Activated B cell treated with CpG ODN at 0.5 μM for 24 hours (primary cell): ENCODE measurements at regions not wholly inside any gene's neighbourhood (a gene's known extent, or its start where the extent isn't known, plus 50 kb on each side); places are given as distances from the start of the nearest gene placed in this dataset.
"Not testable (repeated sequence)": the region's sequence is repeated elsewhere in the genome, so short reads cannot be mapped to it uniquely, and the experiment has no call there.

ENCODE experiments used
- ATAC-seq: fragments of 200-7000 bp; cut with Tn5 transposase; one replicate; pipeline ENCODE4 v1.10.0; 2021; ENCODE audit warnings: low read depth, mild to moderate bottlenecking, moderate library complexity
- CTCF ChIA-PET: fragments of 350-600 bp; sonication (Branson Sonifier 250); formaldehyde crosslinking; loops from one replicate; lab custom pipeline; 2021; ENCODE audit warnings: antibody characterized with exemption; lab: Charles Lee
- POLR2A ChIA-PET: fragments of 350-600 bp; sonication (Branson Sonifier 250); formaldehyde crosslinking; loops from one replicate; lab custom pipeline; 2021; ENCODE audit warnings: antibody characterized with exemption; lab: Charles Lee
- DNase-seq: peaks from one replicate; pipeline ENCODE4 v3.0.0; 2022
- H3K27ac Mint-ChIP-seq: one replicate; pipeline ENCODE4 v1.8.0; 2020; ENCODE audit warnings: mixed read lengths
- H3K27me3 Mint-ChIP-seq: one replicate; pipeline ENCODE4 v1.8.0; 2021; ENCODE audit warnings: mixed read lengths
- H3K36me3 Mint-ChIP-seq: one replicate; pipeline ENCODE4 v1.8.0; 2021; ENCODE audit warnings: low read depth, mixed read lengths
- H3K4me1 Mint-ChIP-seq: one replicate; pipeline ENCODE4 v1.8.0; 2021; ENCODE audit warnings: mixed read lengths
- H3K4me3 Mint-ChIP-seq: one replicate; pipeline ENCODE4 v1.8.0; 2020; ENCODE audit warnings: mild to moderate bottlenecking, mixed read lengths
- H3K9me3 Mint-ChIP-seq: one replicate; pipeline ENCODE4 v1.8.0; 2020; ENCODE audit warnings: mixed read lengths
- intact Hi-C: fragments of 100-400 bp; cut with micrococcal nuclease; formaldehyde crosslinking; loops from one replicate; pipeline ENCODE4 v1.15.1; 2024
- TF ChIP-seq, protein P1 (sequence below): fragments of 200-600 bp; IDR thresholded peaks from one replicate; pipeline ENCODE4 v1.8.0; 2022; ENCODE audit warnings: antibody characterized with exemption, mild to moderate bottlenecking

DNA sequence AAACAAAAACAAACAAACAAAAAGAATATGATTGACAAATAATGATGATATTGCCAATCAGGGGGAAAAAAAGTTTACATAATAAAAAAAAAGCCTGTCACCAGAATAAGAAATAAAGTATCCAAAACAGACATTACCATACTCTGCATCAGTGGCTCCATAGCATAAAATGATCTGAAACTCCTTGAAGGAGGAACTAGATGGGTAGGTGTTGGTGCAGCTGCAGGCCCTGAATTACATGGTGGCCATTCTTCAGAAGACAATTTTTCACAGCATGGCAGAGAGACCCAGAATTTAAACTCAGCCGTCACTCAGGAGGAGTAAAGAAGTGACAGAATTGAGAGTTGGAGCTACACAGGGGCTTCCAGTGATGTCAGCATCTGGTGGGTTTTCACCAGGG, 60.2 kb downstream of the GLUL start:
- Mint-ChIP-seq H3K9me3 (no peaks in the 10 kb centered on the region), H3K27ac (peak overlapping the region; percentile 51), H3K27me3 (no peaks in the 10 kb centered on the region), H3K4me3 (peak overlapping the region; percentile 57), H3K4me1 (peaks cover 17% of the 10 kb centered on the region), H3K36me3 (no peaks in the 10 kb centered on the region)
- TF ChIP-seq, protein P1, sequence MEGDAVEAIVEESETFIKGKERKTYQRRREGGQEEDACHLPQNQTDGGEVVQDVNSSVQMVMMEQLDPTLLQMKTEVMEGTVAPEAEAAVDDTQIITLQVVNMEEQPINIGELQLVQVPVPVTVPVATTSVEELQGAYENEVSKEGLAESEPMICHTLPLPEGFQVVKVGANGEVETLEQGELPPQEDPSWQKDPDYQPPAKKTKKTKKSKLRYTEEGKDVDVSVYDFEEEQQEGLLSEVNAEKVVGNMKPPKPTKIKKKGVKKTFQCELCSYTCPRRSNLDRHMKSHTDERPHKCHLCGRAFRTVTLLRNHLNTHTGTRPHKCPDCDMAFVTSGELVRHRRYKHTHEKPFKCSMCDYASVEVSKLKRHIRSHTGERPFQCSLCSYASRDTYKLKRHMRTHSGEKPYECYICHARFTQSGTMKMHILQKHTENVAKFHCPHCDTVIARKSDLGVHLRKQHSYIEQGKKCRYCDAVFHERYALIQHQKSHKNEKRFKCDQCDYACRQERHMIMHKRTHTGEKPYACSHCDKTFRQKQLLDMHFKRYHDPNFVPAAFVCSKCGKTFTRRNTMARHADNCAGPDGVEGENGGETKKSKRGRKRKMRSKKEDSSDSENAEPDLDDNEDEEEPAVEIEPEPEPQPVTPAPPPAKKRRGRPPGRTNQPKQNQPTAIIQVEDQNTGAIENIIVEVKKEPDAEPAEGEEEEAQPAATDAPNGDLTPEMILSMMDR = no peak
- intact Hi-C loops = loop anchor here (2.0 kb wide), 1 partner anchor 59 kb away; the partner anchor contains the start of gene GLUL
- CTCF ChIA-PET = no interaction called here
- DNase-seq (no peak), ATAC-seq (peak; percentile 78)
- POLR2A ChIA-PET = no interaction called here

DNA sequence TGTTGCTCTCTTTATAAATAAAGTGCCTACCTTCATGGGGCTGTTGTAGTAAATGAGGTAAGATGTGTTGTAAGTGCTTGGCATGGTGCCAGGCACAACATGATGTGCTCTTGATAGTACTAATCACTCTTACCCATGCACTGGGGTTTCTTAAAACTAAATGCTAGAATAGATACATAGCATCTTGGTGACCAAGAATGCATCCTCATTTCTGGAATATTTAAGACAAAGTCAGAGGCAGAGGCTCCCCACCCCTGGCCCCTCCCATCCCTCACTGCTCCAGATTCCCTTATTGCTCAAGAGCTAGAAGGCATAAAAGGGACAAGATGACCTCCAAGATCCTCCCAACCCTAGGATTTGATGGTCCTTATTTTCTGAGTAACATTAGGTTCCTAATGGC, 61.3 kb downstream of the GLUL start:
- no peaks in the 10 kb centered on the region for H3K9me3 Mint-ChIP-seq
- CTCF ChIA-PET = no interaction called here
- DNase-seq = no peak
- TF ChIP-seq, protein P1 = no peak
- H3K4me3 Mint-ChIP-seq = no peak overlapping the region
- no peak overlapping the region for H3K27ac Mint-ChIP-seq
- no peaks in the 10 kb centered on the region for H3K36me3 Mint-ChIP-seq
- POLR2A ChIA-PET = interaction anchor here (0.5 kb wide), 1 partner anchor 37 kb away, joined by 3 read pairs; no protein-coding TSS in a partner anchor
- ATAC-seq = no peak
- H3K4me1 Mint-ChIP-seq = peaks cover 17% of the 10 kb centered on the region
- no peaks in the 10 kb centered on the region for H3K27me3 Mint-ChIP-seq
- intact Hi-C loops = loop anchor here (2.0 kb wide), 1 partner anchor 60 kb away; the partner anchor contains the start of gene GLUL

DNA sequence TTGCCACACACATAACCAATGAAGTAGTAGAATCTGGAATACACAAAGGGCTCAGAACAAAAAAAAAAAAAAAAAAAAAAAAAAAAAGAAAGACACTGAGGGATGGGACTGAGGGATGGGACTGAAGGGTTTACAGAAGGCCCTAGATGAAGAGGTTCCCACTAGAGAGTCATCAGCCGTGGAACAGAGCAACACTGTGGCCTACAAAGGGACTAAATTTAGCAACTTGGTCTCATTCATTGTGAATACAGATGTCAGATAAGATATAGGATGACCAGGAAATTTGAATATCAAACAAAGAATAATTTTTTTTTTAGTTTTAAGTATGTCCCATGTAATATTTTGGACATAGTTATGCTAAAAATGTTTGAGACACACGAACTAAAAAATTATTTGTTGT, 62.1 kb downstream of the GLUL start:
- intact Hi-C loops = no loop called here
- H3K36me3 Mint-ChIP-seq = no peaks in the 10 kb centered on the region
- ATAC-seq (no peak), DNase-seq (no peak)
- CTCF ChIA-PET = no interaction called here
- peaks cover 17% of the 10 kb centered on the region for H3K4me1 Mint-ChIP-seq
- POLR2A ChIA-PET = no interaction called here
- H3K9me3 Mint-ChIP-seq = no peaks in the 10 kb centered on the region
- no peak overlapping the region for H3K27ac Mint-ChIP-seq
- TF ChIP-seq, protein P1 = no peak
- no peaks in the 10 kb centered on the region for H3K27me3 Mint-ChIP-seq
- H3K4me3 Mint-ChIP-seq = no peak overlapping the region

DNA sequence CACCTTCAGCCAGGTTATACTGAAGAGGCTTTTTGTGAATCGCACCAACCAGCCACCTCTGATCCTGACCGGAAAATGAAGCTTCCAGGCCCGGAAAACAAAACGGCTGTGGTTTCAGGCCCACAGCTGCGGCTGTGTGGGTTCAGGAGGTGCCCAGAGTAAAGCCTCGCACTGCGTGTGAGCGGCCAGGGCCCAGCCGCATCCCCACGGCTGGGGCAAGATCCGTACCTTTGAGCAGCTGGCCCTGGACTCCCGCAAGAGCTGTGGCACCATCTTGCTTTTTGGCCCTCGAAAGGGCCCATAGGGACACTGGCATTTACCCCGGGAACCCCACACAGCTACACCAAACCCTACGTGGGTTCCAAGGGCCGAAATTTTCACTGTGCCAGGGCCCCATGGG, 63.0 kb downstream of the GLUL start:
- peaks cover 17% of the 10 kb centered on the region for H3K4me1 Mint-ChIP-seq
- H3K27me3 Mint-ChIP-seq = no peaks in the 10 kb centered on the region
- no peak for ATAC-seq
- H3K27ac Mint-ChIP-seq = no peak overlapping the region
- ChIA-PET POLR2A (no interaction called here), CTCF (interaction anchor here (0.6 kb wide), 1 partner anchor 1068 kb away, joined by 4 read pairs; no protein-coding TSS in a partner anchor)
- no peak overlapping the region for H3K4me3 Mint-ChIP-seq
- no peaks in the 10 kb centered on the region for H3K9me3 Mint-ChIP-seq
- TF ChIP-seq, protein P1 = no peak
- intact Hi-C loops = no loop called here
- no peaks in the 10 kb centered on the region for H3K36me3 Mint-ChIP-seq
- no peak for DNase-seq

DNA sequence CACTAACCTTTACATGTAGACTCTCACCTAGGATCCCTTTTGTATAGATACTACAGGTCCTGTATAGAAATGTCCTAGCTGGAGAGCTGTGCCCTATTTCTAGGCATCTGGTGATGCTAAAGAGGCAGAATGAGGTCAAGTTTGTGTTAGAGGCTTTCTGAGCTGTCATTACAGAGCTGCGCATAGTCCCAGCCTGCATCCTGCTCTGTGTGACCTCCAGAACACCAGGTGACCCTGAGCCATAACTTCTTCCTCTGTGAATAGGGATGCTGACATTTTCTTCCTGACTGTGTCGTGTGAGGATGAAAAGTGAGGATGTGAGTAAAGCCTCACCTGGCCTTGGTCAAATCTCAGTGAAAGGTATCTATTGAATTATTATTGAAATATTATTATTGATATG, 66.3 kb downstream of the GLUL start:
- intact Hi-C loops = no loop called here
- Mint-ChIP-seq H3K27ac (no peak overlapping the region), H3K36me3 (no peaks in the 10 kb centered on the region), H3K27me3 (no peaks in the 10 kb centered on the region), H3K4me1 (no peaks in the 10 kb centered on the region), H3K4me3 (no peak overlapping the region), H3K9me3 (no peaks in the 10 kb centered on the region)
- DNase-seq (no peak), ATAC-seq (no peak)
- ChIA-PET POLR2A (no interaction called here), CTCF (interaction anchor here (1.2 kb wide), 1 partner anchor 71 kb away, joined by 5 read pairs; no protein-coding TSS in a partner anchor)
- TF ChIP-seq, protein P1 = no peak

DNA sequence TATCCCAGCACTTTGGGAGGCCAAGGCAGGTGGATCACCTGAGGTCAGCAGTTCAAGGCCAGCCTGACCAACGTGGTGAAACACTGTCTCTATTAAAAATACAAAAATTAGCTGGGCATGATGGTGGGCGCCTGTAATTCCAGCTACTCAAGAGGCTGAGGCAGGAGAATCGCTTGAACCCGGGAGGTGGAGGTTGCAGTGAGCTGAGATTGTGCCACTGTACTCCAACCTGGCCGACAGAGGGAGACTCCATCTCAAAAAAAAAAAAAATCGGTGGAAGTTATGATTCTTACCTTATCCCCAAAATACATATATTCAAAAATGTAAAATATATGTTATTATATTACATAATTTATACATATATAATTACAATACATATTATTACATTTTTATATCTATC, 70.1 kb downstream of the GLUL start:
- POLR2A ChIA-PET, H3K27me3 Mint-ChIP-seq, DNase-seq, H3K27ac Mint-ChIP-seq, H3K4me1 Mint-ChIP-seq, H3K36me3 Mint-ChIP-seq, H3K4me3 Mint-ChIP-seq, intact Hi-C loops, CTCF ChIA-PET, ATAC-seq, H3K9me3 Mint-ChIP-seq: not testable (repeated sequence)
